GM23338 (cell line): ENCODE measurements at regions not wholly inside any gene's neighbourhood (a gene's known extent, or its start where the extent isn't known, plus 50 kb on each side); places are given as distances from the start of the nearest gene placed in this dataset.

Source experiments
- ATAC-seq: fragments of 200-7000 bp; cut with Tn5 transposase; 3 replicates; pipeline ENCODE4 v1.9.1; 2020
- DNase-seq: peaks from one replicate; pipeline ENCODE4 v3.0.0-alpha.2; 2015; ENCODE audit warnings: low spot score
- H2AFZ ChIP-seq: fragments of 200-600 bp; sonication (generic); 2 replicates; pipeline ENCODE4 v1.8.0; 2016; ENCODE audit warnings: antibody characterized with exemption, mild to moderate bottlenecking, moderate library complexity
- H3F3A ChIP-seq: fragments of 200-600 bp; sonication (generic); replicated peaks from 2 replicates; pipeline ENCODE4 v1.8.0; 2017; ENCODE audit warnings: antibody characterized with exemption, mixed run types, low read depth
- H3K27ac ChIP-seq: fragments of 200-600 bp; sonication (generic); 2 replicates; pipeline ENCODE4 v1.6.1; 2016; ENCODE audit warnings: low read depth
- H3K27me3 ChIP-seq: fragments of 200-600 bp; sonication (generic); 2 replicates; pipeline ENCODE4 v1.8.0; 2016; ENCODE audit warnings: mild to moderate bottlenecking, mixed run types, moderate library complexity; ENCODE audit not compliant: insufficient read depth
- H3K36me3 ChIP-seq: fragments of 200-600 bp; sonication (generic); 2 replicates; pipeline ENCODE4 v1.8.0; 2016; ENCODE audit warnings: mild to moderate bottlenecking; ENCODE audit not compliant: insufficient read depth
- H3K4me1 ChIP-seq: fragments of 200-600 bp; sonication (generic); 2 replicates; pipeline ENCODE4 v1.8.0; 2016; ENCODE audit warnings: mild to moderate bottlenecking, moderate library complexity; ENCODE audit not compliant: insufficient read depth
- H3K4me2 ChIP-seq: fragments of 200-600 bp; sonication (generic); 2 replicates; pipeline ENCODE4 v1.7.1; 2017; ENCODE audit warnings: mixed run types
- H3K4me3 ChIP-seq: fragments of 200-600 bp; sonication (generic); 2 replicates; pipeline ENCODE4 v1.6.1; 2016; ENCODE audit warnings: mixed run types
- H3K79me2 ChIP-seq: fragments of 200-600 bp; sonication (generic); replicated peaks from 2 replicates; pipeline ENCODE4 v1.8.0; 2017; ENCODE audit warnings: mild to moderate bottlenecking; ENCODE audit not compliant: insufficient read depth
- H3K9me2 ChIP-seq: fragments of 200-600 bp; sonication (generic); 2 replicates; pipeline ENCODE4 v1.8.0; 2017; ENCODE audit not compliant: insufficient read depth
- H4K20me1 ChIP-seq: fragments of 200-600 bp; sonication (generic); replicated peaks from 2 replicates; pipeline ENCODE4 v1.8.0; 2017; ENCODE audit warnings: mild to moderate bottlenecking; ENCODE audit not compliant: insufficient read depth
- H3K27ac Mint-ChIP-seq: 2 replicates; pipeline ENCODE4 v1.8.0; 2020; ENCODE audit warnings: inconsistent platforms, mild to moderate bottlenecking, moderate library complexity, mixed read lengths
- H3K27me3 Mint-ChIP-seq: 3 replicates; pipeline ENCODE4 v1.8.0; 2022; ENCODE audit warnings: low read depth, mild to moderate bottlenecking, moderate library complexity, mixed read lengths, inconsistent platforms; ENCODE audit not compliant: insufficient read depth, poor library complexity
- H3K36me3 Mint-ChIP-seq: 3 replicates; pipeline ENCODE4 v1.8.0; 2021; ENCODE audit warnings: low read depth, mild to moderate bottlenecking, inconsistent platforms, moderate library complexity, mixed read lengths
- H3K4me1 Mint-ChIP-seq: 3 replicates; pipeline ENCODE4 v1.8.0; 2020; ENCODE audit warnings: mild to moderate bottlenecking, inconsistent platforms, mixed read lengths
- H3K4me3 Mint-ChIP-seq: 3 replicates; pipeline ENCODE4 v1.8.0; 2021; ENCODE audit warnings: moderate library complexity, mild to moderate bottlenecking, inconsistent platforms, mixed read lengths
- H3K9me3 Mint-ChIP-seq: 3 replicates; pipeline ENCODE4 v1.8.0; 2020; ENCODE audit warnings: moderate library complexity, mild to moderate bottlenecking, inconsistent platforms, mixed read lengths
- EZH2phosphoT487 ChIP-seq: fragments of 200-600 bp; sonication (generic); IDR thresholded peaks from one replicate; pipeline ENCODE4 v1.8.1; 2018; ENCODE audit warnings: antibody characterized with exemption; ENCODE audit not compliant: unreplicated experiment
- NANOG ChIP-seq: IDR thresholded peaks from 2 replicates; pipeline ENCODE4 v1.6.1; 2016; ENCODE audit warnings: antibody characterized with exemption, borderline replicate concordance
- POLR2AphosphoS5 ChIP-seq: IDR thresholded peaks from 2 replicates; pipeline ENCODE4 v1.6.1; 2016; ENCODE audit warnings: antibody characterized with exemption, low read depth
- STAT1 ChIP-seq: IDR thresholded peaks from one replicate; pipeline ENCODE4 v1.6.1; 2016; ENCODE audit warnings: antibody characterized with exemption; ENCODE audit not compliant: unreplicated experiment
- ZNF114 ChIP-seq: fragments of 250-450 bp; sonication (Bioruptor Pico); IDR thresholded peaks from 2 replicates; pipeline ENCODE4 v1.5.0; 2020; ENCODE audit warnings: mild to moderate bottlenecking, moderate library complexity
- TF ChIP-seq, protein P1 (sequence below): IDR thresholded peaks from one replicate; pipeline ENCODE4 v1.6.1; 2018; ENCODE audit warnings: antibody characterized with exemption; ENCODE audit not compliant: unreplicated experiment
- TF ChIP-seq, protein P2 (sequence below), 2 experiments: fragments of 200-600 bp in 1 of 2; sonication (generic) in 1 of 2; conservative IDR thresholded peaks; 2 replicates each; pipeline versions ENCODE4 v1.5.1 to v1.6.1; 2016 to 2017; ENCODE audit warnings: antibody characterized with exemption in 2 of 2, low read depth in 2 of 2, mild to moderate bottlenecking in 2 of 2, moderate library complexity in 1 of 2
- TF ChIP-seq, protein P3 (sequence below): fragments of 250-450 bp; sonication (Bioruptor Pico); IDR thresholded peaks from 2 replicates; pipeline ENCODE4 v1.5.0; 2020; ENCODE audit warnings: mild to moderate bottlenecking, moderate library complexity

GRCh38 chr10:44766631-44767030, 144.5 kb upstream of the TMEM72 start (continued):
- TF ChIP-seq, protein P1, sequence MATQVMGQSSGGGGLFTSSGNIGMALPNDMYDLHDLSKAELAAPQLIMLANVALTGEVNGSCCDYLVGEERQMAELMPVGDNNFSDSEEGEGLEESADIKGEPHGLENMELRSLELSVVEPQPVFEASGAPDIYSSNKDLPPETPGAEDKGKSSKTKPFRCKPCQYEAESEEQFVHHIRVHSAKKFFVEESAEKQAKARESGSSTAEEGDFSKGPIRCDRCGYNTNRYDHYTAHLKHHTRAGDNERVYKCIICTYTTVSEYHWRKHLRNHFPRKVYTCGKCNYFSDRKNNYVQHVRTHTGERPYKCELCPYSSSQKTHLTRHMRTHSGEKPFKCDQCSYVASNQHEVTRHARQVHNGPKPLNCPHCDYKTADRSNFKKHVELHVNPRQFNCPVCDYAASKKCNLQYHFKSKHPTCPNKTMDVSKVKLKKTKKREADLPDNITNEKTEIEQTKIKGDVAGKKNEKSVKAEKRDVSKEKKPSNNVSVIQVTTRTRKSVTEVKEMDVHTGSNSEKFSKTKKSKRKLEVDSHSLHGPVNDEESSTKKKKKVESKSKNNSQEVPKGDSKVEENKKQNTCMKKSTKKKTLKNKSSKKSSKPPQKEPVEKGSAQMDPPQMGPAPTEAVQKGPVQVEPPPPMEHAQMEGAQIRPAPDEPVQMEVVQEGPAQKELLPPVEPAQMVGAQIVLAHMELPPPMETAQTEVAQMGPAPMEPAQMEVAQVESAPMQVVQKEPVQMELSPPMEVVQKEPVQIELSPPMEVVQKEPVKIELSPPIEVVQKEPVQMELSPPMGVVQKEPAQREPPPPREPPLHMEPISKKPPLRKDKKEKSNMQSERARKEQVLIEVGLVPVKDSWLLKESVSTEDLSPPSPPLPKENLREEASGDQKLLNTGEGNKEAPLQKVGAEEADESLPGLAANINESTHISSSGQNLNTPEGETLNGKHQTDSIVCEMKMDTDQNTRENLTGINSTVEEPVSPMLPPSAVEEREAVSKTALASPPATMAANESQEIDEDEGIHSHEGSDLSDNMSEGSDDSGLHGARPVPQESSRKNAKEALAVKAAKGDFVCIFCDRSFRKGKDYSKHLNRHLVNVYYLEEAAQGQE, result no peak
- TF ChIP-seq STAT1 (no peak), EZH2phosphoT487 (no peak), NANOG (no peak)

DNA sequence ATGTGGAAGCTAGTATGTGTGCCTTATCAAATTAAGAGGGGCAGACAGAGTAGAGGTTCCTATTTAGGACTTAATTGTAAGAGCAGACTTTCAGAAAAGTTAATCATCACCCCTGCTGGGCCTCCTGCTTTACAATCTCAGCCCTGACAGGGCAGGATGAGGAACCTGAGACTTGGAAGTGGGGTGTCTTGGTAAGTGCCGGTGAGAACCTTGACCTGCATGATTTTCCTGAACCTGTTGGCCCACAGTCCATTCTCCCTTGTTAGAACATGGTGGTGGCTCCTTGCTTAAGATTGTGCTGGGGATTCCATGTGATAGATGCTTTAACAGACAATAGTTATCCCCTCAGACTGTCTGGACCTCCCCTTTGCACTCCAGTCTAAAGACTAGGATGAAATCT, 141.7 kb upstream of the TMEM72 start:
- H3K4me1 Mint-ChIP-seq, result no peaks in the 10 kb centered on the region
- no peak for ATAC-seq
- no peaks in the 10 kb centered on the region for H3K4me1 ChIP-seq
- H3K4me3 ChIP-seq, result no peak overlapping the region
- H4K20me1 ChIP-seq, result no peaks in the 10 kb centered on the region
- no peaks in the 10 kb centered on the region for H3K9me2 ChIP-seq
- H3K27ac ChIP-seq, result no peak overlapping the region
- TF ChIP-seq, protein P2, sequence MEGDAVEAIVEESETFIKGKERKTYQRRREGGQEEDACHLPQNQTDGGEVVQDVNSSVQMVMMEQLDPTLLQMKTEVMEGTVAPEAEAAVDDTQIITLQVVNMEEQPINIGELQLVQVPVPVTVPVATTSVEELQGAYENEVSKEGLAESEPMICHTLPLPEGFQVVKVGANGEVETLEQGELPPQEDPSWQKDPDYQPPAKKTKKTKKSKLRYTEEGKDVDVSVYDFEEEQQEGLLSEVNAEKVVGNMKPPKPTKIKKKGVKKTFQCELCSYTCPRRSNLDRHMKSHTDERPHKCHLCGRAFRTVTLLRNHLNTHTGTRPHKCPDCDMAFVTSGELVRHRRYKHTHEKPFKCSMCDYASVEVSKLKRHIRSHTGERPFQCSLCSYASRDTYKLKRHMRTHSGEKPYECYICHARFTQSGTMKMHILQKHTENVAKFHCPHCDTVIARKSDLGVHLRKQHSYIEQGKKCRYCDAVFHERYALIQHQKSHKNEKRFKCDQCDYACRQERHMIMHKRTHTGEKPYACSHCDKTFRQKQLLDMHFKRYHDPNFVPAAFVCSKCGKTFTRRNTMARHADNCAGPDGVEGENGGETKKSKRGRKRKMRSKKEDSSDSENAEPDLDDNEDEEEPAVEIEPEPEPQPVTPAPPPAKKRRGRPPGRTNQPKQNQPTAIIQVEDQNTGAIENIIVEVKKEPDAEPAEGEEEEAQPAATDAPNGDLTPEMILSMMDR (conservative IDR thresholded peaks at IDR 0.05; ENCODE audit: low read depth in 2 of 2), result no peak
- no peaks in the 10 kb centered on the region for H3K36me3 ChIP-seq
- H3K27ac Mint-ChIP-seq, result no peak overlapping the region
- H3K36me3 Mint-ChIP-seq, result no peaks in the 10 kb centered on the region
- H3K27me3 Mint-ChIP-seq, result peaks cover 2% of the 10 kb centered on the region
- no peak overlapping the region for H3K4me2 ChIP-seq
- no peaks in the 10 kb centered on the region for H3K79me2 ChIP-seq
- H3K27me3 ChIP-seq, result no peaks in the 10 kb centered on the region
- H3F3A ChIP-seq, result no peaks in the 10 kb centered on the region
- H3K9me3 Mint-ChIP-seq, result no peaks in the 10 kb centered on the region; the same call in 2 of the 3 replicates
- no peak overlapping the region for H3K4me3 Mint-ChIP-seq
- no peak overlapping the region for H2AFZ ChIP-seq
- DNase-seq, result no peak

GRCh38 chr10:44771233-44771995, 139.7 kb upstream of the TMEM72 start:
- no peaks in the 10 kb centered on the region for H3K4me1 ChIP-seq
- no peaks in the 10 kb centered on the region for H3K79me2 ChIP-seq
- no peak overlapping the region for H3K4me3 Mint-ChIP-seq
- H3F3A ChIP-seq, result no peaks in the 10 kb centered on the region
- H3K27ac ChIP-seq, result no peak overlapping the region
- DNase-seq, result no peak
- H3K9me3 Mint-ChIP-seq, result no peaks in the 10 kb centered on the region; the same call in 2 of the 3 replicates
- H3K4me3 ChIP-seq, result no peak overlapping the region
- no peaks in the 10 kb centered on the region for H3K9me2 ChIP-seq
- H3K36me3 ChIP-seq, result no peaks in the 10 kb centered on the region
- H2AFZ ChIP-seq, result no peak overlapping the region
- no peaks in the 10 kb centered on the region for H3K36me3 Mint-ChIP-seq
- no peak overlapping the region for H3K4me2 ChIP-seq
- H4K20me1 ChIP-seq, result no peaks in the 10 kb centered on the region
- H3K27me3 Mint-ChIP-seq, result peaks cover 2% of the 10 kb centered on the region
- H3K27ac Mint-ChIP-seq, result no peak overlapping the region
- ATAC-seq, result no peak
- H3K4me1 Mint-ChIP-seq, result no peaks in the 10 kb centered on the region
- no peaks in the 10 kb centered on the region for H3K27me3 ChIP-seq
- TF ChIP-seq NANOG (no peak), POLR2AphosphoS5 (no peak), EZH2phosphoT487 (no peak), ZNF114 (CRISPR knock-in tag) (no peak)
- TF ChIP-seq, protein P3, sequence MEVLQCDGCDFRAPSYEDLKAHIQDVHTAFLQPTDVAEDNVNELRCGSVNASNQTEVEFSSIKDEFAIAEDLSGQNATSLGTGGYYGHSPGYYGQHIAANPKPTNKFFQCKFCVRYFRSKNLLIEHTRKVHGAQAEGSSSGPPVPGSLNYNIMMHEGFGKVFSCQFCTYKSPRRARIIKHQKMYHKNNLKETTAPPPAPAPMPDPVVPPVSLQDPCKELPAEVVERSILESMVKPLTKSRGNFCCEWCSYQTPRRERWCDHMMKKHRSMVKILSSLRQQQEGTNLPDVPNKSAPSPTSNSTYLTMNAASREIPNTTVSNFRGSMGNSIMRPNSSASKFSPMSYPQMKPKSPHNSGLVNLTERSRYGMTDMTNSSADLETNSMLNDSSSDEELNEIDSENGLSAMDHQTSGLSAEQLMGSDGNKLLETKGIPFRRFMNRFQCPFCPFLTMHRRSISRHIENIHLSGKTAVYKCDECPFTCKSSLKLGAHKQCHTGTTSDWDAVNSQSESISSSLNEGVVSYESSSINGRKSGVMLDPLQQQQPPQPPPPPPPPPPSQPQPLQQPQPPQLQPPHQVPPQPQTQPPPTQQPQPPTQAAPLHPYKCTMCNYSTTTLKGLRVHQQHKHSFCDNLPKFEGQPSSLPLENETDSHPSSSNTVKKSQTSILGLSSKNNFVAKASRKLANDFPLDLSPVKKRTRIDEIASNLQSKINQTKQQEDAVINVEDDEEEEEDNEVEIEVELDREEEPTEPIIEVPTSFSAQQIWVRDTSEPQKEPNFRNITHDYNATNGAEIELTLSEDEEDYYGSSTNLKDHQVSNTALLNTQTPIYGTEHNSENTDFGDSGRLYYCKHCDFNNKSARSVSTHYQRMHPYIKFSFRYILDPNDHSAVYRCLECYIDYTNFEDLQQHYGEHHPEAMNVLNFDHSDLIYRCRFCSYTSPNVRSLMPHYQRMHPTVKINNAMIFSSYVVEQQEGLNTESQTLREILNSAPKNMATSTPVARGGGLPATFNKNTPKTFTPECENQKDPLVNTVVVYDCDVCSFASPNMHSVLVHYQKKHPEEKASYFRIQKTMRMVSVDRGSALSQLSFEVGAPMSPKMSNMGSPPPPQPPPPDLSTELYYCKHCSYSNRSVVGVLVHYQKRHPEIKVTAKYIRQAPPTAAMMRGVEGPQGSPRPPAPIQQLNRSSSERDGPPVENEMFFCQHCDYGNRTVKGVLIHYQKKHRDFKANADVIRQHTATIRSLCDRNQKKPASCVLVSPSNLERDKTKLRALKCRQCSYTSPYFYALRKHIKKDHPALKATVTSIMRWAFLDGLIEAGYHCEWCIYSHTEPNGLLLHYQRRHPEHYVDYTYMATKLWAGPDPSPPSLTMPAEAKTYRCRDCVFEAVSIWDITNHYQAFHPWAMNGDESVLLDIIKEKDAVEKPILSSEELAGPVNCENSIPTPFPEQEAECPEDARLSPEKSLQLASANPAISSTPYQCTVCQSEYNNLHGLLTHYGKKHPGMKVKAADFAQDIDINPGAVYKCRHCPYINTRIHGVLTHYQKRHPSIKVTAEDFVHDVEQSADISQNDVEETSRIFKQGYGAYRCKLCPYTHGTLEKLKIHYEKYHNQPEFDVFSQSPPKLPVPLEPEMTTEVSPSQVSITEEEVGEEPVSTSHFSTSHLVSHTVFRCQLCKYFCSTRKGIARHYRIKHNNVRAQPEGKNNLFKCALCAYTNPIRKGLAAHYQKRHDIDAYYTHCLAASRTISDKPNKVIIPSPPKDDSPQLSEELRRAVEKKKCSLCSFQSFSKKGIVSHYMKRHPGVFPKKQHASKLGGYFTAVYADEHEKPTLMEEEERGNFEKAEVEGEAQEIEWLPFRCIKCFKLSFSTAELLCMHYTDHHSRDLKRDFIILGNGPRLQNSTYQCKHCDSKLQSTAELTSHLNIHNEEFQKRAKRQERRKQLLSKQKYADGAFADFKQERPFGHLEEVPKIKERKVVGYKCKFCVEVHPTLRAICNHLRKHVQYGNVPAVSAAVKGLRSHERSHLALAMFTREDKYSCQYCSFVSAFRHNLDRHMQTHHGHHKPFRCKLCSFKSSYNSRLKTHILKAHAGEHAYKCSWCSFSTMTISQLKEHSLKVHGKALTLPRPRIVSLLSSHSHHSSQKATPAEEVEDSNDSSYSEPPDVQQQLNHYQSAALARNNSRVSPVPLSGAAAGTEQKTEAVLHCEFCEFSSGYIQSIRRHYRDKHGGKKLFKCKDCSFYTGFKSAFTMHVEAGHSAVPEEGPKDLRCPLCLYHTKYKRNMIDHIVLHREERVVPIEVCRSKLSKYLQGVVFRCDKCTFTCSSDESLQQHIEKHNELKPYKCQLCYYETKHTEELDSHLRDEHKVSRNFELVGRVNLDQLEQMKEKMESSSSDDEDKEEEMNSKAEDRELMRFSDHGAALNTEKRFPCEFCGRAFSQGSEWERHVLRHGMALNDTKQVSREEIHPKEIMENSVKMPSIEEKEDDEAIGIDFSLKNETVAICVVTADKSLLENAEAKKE (CRISPR knock-in tag), result no peak
